ENCODE measurements at regions not wholly inside any gene's neighbourhood (a gene's known extent, or its start where the extent isn't known, plus 50 kb on each side); places are given as distances from the start of the nearest gene placed in this dataset.

DNA sequence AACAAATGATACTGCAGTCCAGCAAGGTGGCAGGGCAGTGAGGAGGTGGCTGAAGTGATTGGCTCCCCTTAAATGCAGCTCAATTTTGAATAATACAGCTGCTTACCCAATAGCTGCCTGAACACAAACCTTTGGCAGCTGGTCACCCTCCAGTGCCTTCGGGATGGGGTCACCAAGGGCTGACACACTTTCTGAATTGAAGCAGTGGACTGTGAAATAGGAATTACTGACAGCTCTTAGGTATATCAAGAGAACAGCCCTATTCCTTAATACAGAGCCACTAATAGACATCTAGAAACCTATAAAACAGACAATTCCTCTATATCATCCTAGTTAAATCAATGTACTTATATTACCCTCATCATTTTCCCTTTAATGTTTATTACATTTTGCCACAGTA is 474.2 kb upstream of the KIRREL3 start:
- Histone ChIP-seq H3K27me3 (ENCODE audit: control insufficient read depth in 5 of 5, insufficient read depth in 4 of 5, low read length in 5 of 5) (no peaks in the 10 kb centered on the region), H3K9me3 (ENCODE audit: control insufficient read depth in 5 of 5, low read length in 5 of 5) (no peaks in the 10 kb centered on the region), H3K4me3 (ENCODE audit: low read depth in 1 of 5, low read length in 5 of 5) (no peak overlapping the region), H3K36me3 (ENCODE audit: control insufficient read depth in 5 of 5, insufficient read depth in 5 of 5, low read length in 5 of 5) (no peaks in the 10 kb centered on the region), H3K9ac (ENCODE audit: low read length in 5 of 5) (no peak overlapping the region), H3K4me1 (ENCODE audit: control insufficient read depth in 5 of 5, insufficient read depth in 5 of 5, low read length in 5 of 5) (peaks cover 0 to 4% (median 0%) of the 10 kb centered on the region in 5 donors), H3K27ac (ENCODE audit: low read depth, low read length) (no peak overlapping the region)

DNA sequence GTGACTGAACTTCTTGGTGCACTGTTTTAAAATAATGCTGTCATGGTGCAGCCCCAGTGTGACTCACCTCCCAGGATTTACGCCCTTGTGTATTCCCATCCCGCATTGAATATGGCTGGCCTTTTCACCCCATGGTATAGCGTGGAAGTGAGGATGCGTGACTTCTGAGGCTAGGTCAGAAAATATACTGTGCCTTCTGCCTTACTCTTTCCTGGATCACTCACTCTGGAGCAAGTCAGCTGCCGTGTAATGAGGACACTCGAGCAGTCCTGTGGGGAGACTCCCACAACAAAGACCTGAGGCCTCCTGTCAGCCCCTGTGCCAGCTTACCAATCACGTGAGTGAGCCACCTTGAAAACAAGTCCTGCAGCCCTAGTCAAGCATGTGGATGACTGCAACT is 471.9 kb upstream of the KIRREL3 start:
- no peaks in the 10 kb centered on the region for H3K27me3 ChIP-seq (ENCODE audit: control insufficient read depth in 5 of 5, insufficient read depth in 4 of 5, low read length in 5 of 5)
- no peaks in the 10 kb centered on the region for H3K9me3 ChIP-seq (ENCODE audit: control insufficient read depth in 5 of 5, low read length in 5 of 5)
- no peak overlapping the region for H3K4me3 ChIP-seq (ENCODE audit: low read depth in 1 of 5, low read length in 5 of 5)
- no peak overlapping the region for H3K27ac ChIP-seq (ENCODE audit: low read depth, low read length)
- no peak overlapping the region for H3K9ac ChIP-seq (ENCODE audit: low read length in 5 of 5)
- H3K4me1 ChIP-seq (ENCODE audit: control insufficient read depth in 5 of 5, insufficient read depth in 5 of 5, low read length in 5 of 5) = peaks cover 0 to 4% (median 0%) of the 10 kb centered on the region in 5 donors
- no peaks in the 10 kb centered on the region for H3K36me3 ChIP-seq (ENCODE audit: control insufficient read depth in 5 of 5, insufficient read depth in 5 of 5, low read length in 5 of 5)

DNA sequence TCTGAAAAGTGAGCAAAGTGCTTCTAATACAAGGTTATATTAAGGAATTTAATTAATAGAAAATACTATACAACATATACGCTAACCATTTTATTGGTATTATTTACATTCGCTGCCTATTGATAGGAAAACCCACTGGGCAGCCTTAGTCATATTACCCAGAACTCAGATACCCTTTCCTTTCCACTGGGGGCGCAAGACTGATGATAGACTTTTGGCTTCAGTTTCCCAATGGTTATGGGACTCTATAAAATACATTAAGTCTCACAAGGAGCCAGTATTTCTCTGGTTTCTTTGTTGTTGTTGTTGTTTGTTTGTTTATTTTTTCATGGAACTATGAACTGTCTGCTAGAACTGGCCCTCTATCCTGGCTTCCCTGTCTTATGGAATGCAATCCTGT is 471.1 kb upstream of the KIRREL3 start:
- Histone ChIP-seq H3K4me1 (ENCODE audit: control insufficient read depth in 5 of 5, insufficient read depth in 5 of 5, low read length in 5 of 5) (peaks cover 0 to 4% (median 0%) of the 10 kb centered on the region in 5 donors), H3K27ac (ENCODE audit: low read depth, low read length) (no peak overlapping the region), H3K27me3 (ENCODE audit: control insufficient read depth in 5 of 5, insufficient read depth in 4 of 5, low read length in 5 of 5) (no peaks in the 10 kb centered on the region), H3K9me3 (ENCODE audit: control insufficient read depth in 5 of 5, low read length in 5 of 5) (no peaks in the 10 kb centered on the region), H3K36me3 (ENCODE audit: control insufficient read depth in 5 of 5, insufficient read depth in 5 of 5, low read length in 5 of 5) (no peaks in the 10 kb centered on the region), H3K9ac (ENCODE audit: low read length in 5 of 5) (no peak overlapping the region), H3K4me3 (ENCODE audit: low read depth in 1 of 5, low read length in 5 of 5) (no peak overlapping the region)

DNA sequence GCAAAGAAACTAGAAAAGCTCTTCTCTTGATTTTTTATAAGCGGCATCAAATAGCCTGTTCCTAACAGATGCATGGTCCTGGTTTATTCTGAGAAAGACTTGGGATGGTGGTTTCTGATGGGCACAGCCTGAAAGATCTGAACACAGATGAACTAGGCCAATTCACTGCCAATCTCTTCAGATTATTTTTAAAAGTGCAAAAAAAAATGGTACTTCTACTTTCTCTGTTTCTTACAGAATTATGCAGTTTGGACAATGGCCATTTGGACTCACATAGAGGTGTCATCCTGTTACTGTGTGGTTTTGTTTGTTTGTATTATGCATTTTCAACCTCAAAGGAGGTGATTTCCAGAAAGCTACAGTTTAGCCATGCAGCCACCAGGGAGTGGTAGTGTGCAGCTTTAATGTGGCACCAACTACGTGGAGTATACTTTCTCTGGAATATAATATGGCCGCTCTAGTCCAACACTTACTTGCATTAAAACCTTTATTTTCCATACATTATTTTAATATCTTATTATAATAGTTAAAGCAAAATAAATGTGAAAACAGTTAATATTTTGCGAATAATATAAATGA is 469.8 kb upstream of the KIRREL3 start:
- no peaks in the 10 kb centered on the region for H3K27me3 ChIP-seq (ENCODE audit: control insufficient read depth in 5 of 5, insufficient read depth in 4 of 5, low read length in 5 of 5)
- no peaks in the 10 kb centered on the region for H3K9me3 ChIP-seq (ENCODE audit: control insufficient read depth in 5 of 5, low read length in 5 of 5)
- H3K27ac ChIP-seq (ENCODE audit: low read depth, low read length) = no peak overlapping the region
- H3K9ac ChIP-seq (ENCODE audit: low read length in 5 of 5) = no peak overlapping the region
- H3K36me3 ChIP-seq (ENCODE audit: control insufficient read depth in 5 of 5, insufficient read depth in 5 of 5, low read length in 5 of 5) = no peaks in the 10 kb centered on the region
- H3K4me3 ChIP-seq (ENCODE audit: low read depth in 1 of 5, low read length in 5 of 5) = no peak overlapping the region
- H3K4me1 ChIP-seq (ENCODE audit: control insufficient read depth in 5 of 5, insufficient read depth in 5 of 5, low read length in 5 of 5) = peaks cover 0 to 3% (median 0%) of the 10 kb centered on the region in 5 donors

DNA sequence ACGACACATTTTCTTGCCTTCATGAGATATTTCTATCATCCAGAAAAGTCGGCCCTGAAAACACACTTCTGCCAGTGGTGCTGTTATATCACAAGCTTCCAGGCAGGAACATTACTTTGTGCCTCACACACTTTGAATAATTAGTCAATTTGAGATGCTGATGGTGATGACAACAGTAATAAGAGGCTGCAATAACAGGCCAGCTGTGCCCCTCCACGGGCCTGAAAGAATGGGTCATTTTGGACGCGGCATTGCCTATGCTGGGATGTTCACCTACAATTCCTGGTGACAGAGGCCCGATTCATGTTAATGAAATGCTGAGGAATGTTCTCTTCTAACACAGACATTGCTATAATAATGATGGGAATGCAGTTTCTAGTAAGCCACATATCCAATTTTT is 463.8 kb upstream of the KIRREL3 start:
- H3K9ac ChIP-seq (ENCODE audit: low read length in 5 of 5) = no peak overlapping the region
- H3K4me3 ChIP-seq (ENCODE audit: low read depth in 1 of 5, low read length in 5 of 5) = no peak overlapping the region
- H3K27me3 ChIP-seq (ENCODE audit: control insufficient read depth in 5 of 5, insufficient read depth in 4 of 5, low read length in 5 of 5) = no peaks in the 10 kb centered on the region
- no peaks in the 10 kb centered on the region for H3K36me3 ChIP-seq (ENCODE audit: control insufficient read depth in 5 of 5, insufficient read depth in 5 of 5, low read length in 5 of 5)
- H3K27ac ChIP-seq (ENCODE audit: low read depth, low read length) = no peak overlapping the region
- H3K9me3 ChIP-seq (ENCODE audit: control insufficient read depth in 5 of 5, low read length in 5 of 5) = no peaks in the 10 kb centered on the region
- H3K4me1 ChIP-seq (ENCODE audit: control insufficient read depth in 5 of 5, insufficient read depth in 5 of 5, low read length in 5 of 5) = no peaks in the 10 kb centered on the region

DNA sequence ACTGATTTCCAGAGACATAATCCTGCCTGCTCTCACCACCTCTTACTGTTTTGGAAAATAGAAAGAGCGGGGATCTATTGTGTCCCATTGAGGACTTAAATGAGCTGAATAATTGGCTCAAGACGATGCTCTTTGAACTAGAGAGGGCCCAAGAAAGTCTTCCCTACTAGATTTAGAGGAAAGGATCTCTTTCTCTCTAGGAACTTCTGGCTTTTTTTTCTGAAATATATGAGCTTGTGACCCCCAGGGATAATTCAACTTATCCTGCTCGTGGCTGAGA is 461.4 kb upstream of the KIRREL3 start:
- Histone ChIP-seq H3K27ac (ENCODE audit: low read depth, low read length) (no peak overlapping the region), H3K36me3 (ENCODE audit: control insufficient read depth in 5 of 5, insufficient read depth in 5 of 5, low read length in 5 of 5) (no peaks in the 10 kb centered on the region), H3K4me1 (ENCODE audit: control insufficient read depth in 5 of 5, insufficient read depth in 5 of 5, low read length in 5 of 5) (no peaks in the 10 kb centered on the region), H3K9ac (ENCODE audit: low read length in 5 of 5) (no peak overlapping the region), H3K4me3 (ENCODE audit: low read depth in 1 of 5, low read length in 5 of 5) (no peak overlapping the region), H3K27me3 (ENCODE audit: control insufficient read depth in 5 of 5, insufficient read depth in 4 of 5, low read length in 5 of 5) (no peaks in the 10 kb centered on the region), H3K9me3 (ENCODE audit: control insufficient read depth in 5 of 5, low read length in 5 of 5) (no peaks in the 10 kb centered on the region)

DNA sequence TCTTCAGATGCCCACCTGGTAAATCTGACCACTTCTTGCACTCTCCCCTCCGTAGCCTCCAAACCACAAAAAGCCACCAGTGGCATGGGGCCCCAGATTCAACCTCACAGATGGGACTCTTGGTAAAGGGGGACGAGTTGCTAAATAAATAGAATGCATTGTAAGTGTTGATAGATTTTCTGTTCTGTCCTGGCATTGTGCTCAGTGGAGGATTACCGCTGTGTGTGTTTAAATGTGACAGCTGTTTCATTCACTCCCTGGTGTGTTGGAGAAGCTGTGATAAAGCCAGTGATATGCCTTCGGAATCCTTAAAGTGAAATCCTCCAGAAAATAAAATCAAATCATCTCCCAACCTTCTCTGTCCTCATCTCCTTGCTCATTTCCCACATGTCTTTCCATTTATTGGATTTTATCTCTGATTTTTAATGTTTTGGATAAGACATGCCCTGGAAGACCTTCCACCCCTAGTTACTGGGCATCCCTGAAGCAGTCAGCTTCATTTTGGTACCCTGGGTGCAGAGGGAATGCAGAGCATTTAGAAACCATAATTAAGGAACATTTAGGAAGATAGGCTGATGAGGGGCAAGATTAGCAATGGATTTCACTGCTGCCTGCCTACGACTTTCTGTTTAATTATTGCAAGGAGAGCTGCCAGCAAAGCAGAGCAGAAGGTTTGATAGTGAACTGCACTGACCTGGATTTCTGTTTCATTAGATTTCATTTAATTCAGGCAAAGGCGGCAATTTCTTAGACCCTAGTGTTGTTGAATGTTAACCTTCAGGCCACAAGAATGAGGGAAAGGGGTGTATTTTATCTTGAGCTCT is 460.9 kb upstream of the KIRREL3 start:
- Histone ChIP-seq H3K27me3 (ENCODE audit: control insufficient read depth in 5 of 5, insufficient read depth in 4 of 5, low read length in 5 of 5) (no peaks in the 10 kb centered on the region), H3K27ac (ENCODE audit: low read depth, low read length) (no peak overlapping the region), H3K4me1 (ENCODE audit: control insufficient read depth in 5 of 5, insufficient read depth in 5 of 5, low read length in 5 of 5) (no peaks in the 10 kb centered on the region), H3K9ac (ENCODE audit: low read length in 5 of 5) (no peak overlapping the region), H3K36me3 (ENCODE audit: control insufficient read depth in 5 of 5, insufficient read depth in 5 of 5, low read length in 5 of 5) (no peaks in the 10 kb centered on the region), H3K4me3 (ENCODE audit: low read depth in 1 of 5, low read length in 5 of 5) (no peak overlapping the region), H3K9me3 (ENCODE audit: control insufficient read depth in 5 of 5, low read length in 5 of 5) (no peaks in the 10 kb centered on the region)

DNA sequence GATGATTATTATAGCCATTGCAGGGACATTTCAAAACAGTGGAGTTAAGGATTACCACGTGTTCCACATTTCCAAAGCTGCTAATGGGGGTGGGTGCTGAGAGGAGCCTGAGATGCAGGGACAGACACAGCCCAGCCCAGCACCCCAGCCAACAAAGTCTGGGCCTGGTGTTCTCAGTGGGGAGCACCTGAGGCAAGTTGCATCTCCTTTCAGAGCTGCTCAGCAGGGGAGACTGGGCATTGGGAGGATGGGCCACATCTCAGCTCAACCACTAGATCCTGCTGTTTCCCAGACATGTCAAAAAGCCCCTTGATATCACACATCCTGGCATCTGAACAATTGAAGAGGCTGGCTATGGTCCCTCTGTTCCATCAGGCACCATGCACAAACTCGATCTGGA is 458.0 kb upstream of the KIRREL3 start:
- Histone ChIP-seq H3K36me3 (ENCODE audit: control insufficient read depth in 5 of 5, insufficient read depth in 5 of 5, low read length in 5 of 5) (no peaks in the 10 kb centered on the region), H3K27me3 (ENCODE audit: control insufficient read depth in 5 of 5, insufficient read depth in 4 of 5, low read length in 5 of 5) (no peaks in the 10 kb centered on the region), H3K4me1 (ENCODE audit: control insufficient read depth in 5 of 5, insufficient read depth in 5 of 5, low read length in 5 of 5) (no peaks in the 10 kb centered on the region), H3K27ac (ENCODE audit: low read depth, low read length) (no peak overlapping the region), H3K4me3 (ENCODE audit: low read depth in 1 of 5, low read length in 5 of 5) (no peak overlapping the region), H3K9me3 (ENCODE audit: control insufficient read depth in 5 of 5, low read length in 5 of 5) (no peaks in the 10 kb centered on the region), H3K9ac (ENCODE audit: low read length in 5 of 5) (no peak overlapping the region)

DNA sequence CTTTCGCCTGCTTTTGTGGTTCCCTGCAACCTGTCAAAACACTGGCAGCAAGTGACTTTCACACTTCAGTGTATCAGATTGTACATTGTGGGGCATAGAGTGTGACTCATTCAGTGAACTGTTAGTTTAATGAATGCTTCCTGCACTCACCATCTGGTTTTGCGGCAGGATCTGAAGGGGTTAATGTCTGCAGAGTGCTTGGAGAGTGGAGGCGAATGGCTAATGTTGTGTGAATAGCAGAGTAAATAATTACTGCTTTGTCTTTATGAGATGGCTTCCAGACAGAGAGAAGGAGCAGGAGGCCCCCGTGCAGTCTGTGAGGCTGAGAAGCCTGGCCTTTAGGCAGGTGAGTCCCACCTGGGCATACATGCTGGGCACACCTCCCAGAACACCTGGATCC is 454.3 kb upstream of the KIRREL3 start:
- Histone ChIP-seq H3K4me3 (ENCODE audit: low read depth in 1 of 5, low read length in 5 of 5) (no peak overlapping the region), H3K9ac (ENCODE audit: low read length in 5 of 5) (no peak overlapping the region), H3K9me3 (ENCODE audit: control insufficient read depth in 5 of 5, low read length in 5 of 5) (no peaks in the 10 kb centered on the region), H3K4me1 (ENCODE audit: control insufficient read depth in 5 of 5, insufficient read depth in 5 of 5, low read length in 5 of 5) (peaks cover 0 to 6% (median 4%) of the 10 kb centered on the region in 5 donors), H3K36me3 (ENCODE audit: control insufficient read depth in 5 of 5, insufficient read depth in 5 of 5, low read length in 5 of 5) (no peaks in the 10 kb centered on the region), H3K27me3 (ENCODE audit: control insufficient read depth in 5 of 5, insufficient read depth in 4 of 5, low read length in 5 of 5) (no peaks in the 10 kb centered on the region), H3K27ac (ENCODE audit: low read depth, low read length) (no peak overlapping the region)

DNA sequence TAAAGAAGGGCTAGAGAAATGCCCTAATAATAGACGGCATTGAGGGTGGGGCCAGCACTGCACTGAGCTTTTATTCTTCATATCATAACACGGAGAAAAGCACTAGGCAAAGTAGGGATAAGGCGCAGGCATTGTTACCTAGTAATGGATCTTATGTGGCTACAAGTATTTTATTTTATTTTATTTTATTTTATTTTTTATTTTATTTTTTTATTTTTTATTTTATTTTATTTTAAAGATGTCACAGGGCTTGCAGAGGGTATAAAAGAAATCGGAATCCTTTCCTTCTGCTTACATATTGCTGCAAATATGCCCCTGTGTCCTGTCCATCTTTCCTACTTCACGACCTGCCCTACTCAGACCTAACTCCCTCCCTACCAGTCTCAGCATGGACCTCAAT is 452.0 kb upstream of the KIRREL3 start:
- Histone ChIP-seq H3K9me3 (ENCODE audit: control insufficient read depth in 5 of 5, low read length in 5 of 5) (no peaks in the 10 kb centered on the region), H3K4me1 (ENCODE audit: control insufficient read depth in 5 of 5, insufficient read depth in 5 of 5, low read length in 5 of 5) (peaks cover 0 to 6% (median 4%) of the 10 kb centered on the region in 5 donors), H3K4me3 (ENCODE audit: low read depth in 1 of 5, low read length in 5 of 5) (no peak overlapping the region), H3K9ac (ENCODE audit: low read length in 5 of 5) (no peak overlapping the region), H3K36me3 (ENCODE audit: control insufficient read depth in 5 of 5, insufficient read depth in 5 of 5, low read length in 5 of 5) (no peaks in the 10 kb centered on the region), H3K27me3 (ENCODE audit: control insufficient read depth in 5 of 5, insufficient read depth in 4 of 5, low read length in 5 of 5) (no peaks in the 10 kb centered on the region), H3K27ac (ENCODE audit: low read depth, low read length) (no peak overlapping the region)
